ENCODE measurements at regions not wholly inside any gene's neighbourhood (a gene's known extent, or its start where the extent isn't known, plus 50 kb on each side); places are given as distances from the start of the nearest gene placed in this dataset.

DNA sequence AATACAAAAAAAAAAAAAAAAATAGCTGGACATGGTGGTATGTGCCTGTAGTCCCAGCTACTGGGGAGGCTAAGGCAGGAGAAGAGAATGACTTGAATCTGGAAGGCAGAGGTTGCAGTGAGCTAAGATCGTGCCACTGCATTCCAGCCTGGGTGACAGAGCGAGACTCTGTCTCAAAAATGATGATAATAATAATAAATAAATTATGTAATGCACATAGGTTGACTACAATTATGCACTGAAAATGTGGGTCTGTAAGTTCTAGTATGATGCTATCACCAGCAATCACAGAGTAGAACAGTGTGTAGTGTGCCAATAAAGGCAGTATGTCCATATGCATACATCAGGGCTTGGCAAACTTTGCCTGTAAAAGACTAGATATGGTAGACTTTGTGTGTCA lies 55.6 kb upstream of the MYCN start (continued):
- TF ChIP-seq HOXA7 (CRISPR knock-in tag; IDR thresholded peaks at IDR 0.05; ENCODE audit: borderline replicate concordance) = no peak
- TF ChIP-seq, protein P1, sequence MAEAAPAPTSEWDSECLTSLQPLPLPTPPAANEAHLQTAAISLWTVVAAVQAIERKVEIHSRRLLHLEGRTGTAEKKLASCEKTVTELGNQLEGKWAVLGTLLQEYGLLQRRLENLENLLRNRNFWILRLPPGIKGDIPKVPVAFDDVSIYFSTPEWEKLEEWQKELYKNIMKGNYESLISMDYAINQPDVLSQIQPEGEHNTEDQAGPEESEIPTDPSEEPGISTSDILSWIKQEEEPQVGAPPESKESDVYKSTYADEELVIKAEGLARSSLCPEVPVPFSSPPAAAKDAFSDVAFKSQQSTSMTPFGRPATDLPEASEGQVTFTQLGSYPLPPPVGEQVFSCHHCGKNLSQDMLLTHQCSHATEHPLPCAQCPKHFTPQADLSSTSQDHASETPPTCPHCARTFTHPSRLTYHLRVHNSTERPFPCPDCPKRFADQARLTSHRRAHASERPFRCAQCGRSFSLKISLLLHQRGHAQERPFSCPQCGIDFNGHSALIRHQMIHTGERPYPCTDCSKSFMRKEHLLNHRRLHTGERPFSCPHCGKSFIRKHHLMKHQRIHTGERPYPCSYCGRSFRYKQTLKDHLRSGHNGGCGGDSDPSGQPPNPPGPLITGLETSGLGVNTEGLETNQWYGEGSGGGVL (tag by site-specific recombination; IDR thresholded peaks at IDR 0.05) = no peak
- TF ChIP-seq ZNF10 (tag by site-specific recombination; IDR thresholded peaks at IDR 0.05) = no peak
- no peak for TF ChIP-seq ZNF654 (tag by site-specific recombination; IDR thresholded peaks at IDR 0.05; ENCODE audit: low read depth)
- TF ChIP-seq KLF9 (tag by site-specific recombination; IDR thresholded peaks at IDR 0.05; ENCODE audit: low read depth) = no peak

DNA sequence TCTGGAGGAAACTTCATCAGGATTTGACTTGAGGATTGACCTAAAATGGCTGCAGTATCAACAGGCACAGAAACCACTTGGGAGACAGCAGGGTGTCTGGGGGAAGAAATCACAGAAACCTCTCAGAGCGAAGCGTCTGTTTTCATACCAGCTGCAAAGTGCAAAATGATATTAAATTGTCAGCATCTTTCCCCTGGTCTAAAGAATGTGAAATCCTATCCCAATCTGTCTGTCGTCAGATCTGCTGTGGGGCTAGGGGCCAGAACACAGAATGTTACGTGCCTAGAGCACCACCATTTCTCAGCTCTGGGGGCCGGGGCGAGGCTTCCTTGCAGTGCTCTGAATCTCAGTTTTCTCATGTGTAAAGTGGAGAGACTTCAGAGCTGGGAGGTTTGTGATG lies 54.1 kb upstream of the MYCN start:
- CTCF ChIA-PET = no interaction called here

GRCh38 chr2:15889442-15890123 lies 50.8 kb upstream of the MYCN start:
- POLR2A ChIA-PET = no interaction called here
- no peaks in the 10 kb centered on the region for H3K9me3 ChIP-seq (ENCODE audit: control insufficient read depth, insufficient read depth, low read depth, low read length)
- no peak overlapping the region for H3K4me3 ChIP-seq (ENCODE audit: low read depth, low read length)
- CTCF ChIA-PET = interaction anchor here (0.6 kb wide), 2 partner anchors 31 to 59 kb away, joined by 3 read pairs; no protein-coding TSS in a partner anchor
- TF ChIP-seq YY1 (tag by site-specific recombination; IDR thresholded peaks at IDR 0.05) = no peak
- TF ChIP-seq ZNF610 (tag by site-specific recombination; IDR thresholded peaks at IDR 0.05; ENCODE audit: borderline replicate concordance) = no peak
- no peak overlapping the region for H3K27ac ChIP-seq (ENCODE audit: extremely low read depth, low read depth, low read length)
- H3K36me3 ChIP-seq (ENCODE audit: control insufficient read depth in 2 of 2, insufficient read depth in 1 of 2, low read length in 2 of 2) = no peaks in the 10 kb centered on the region
- no peaks in the 10 kb centered on the region for H3K4me1 ChIP-seq (ENCODE audit: control insufficient read depth, insufficient read depth, low read length)

More for the DNA sequence above, 54.1 kb upstream of the MYCN start:
- POLR2A ChIA-PET = no interaction called here
- TF ChIP-seq ZNF658 (tag by site-specific recombination; IDR thresholded peaks at IDR 0.05) (no peak), ZNF133 (tag by site-specific recombination; IDR thresholded peaks at IDR 0.05) (no peak), ZNF677 (tag by site-specific recombination; IDR thresholded peaks at IDR 0.05) (no peak), ZNF16 (tag by site-specific recombination; IDR thresholded peaks at IDR 0.05; ENCODE audit: low read depth) (no peak), ZBTB44 (tag by site-specific recombination; IDR thresholded peaks at IDR 0.05) (no peak), ZNF121 (tag by site-specific recombination; IDR thresholded peaks at IDR 0.05) (no peak), HOXA7 (CRISPR knock-in tag; IDR thresholded peaks at IDR 0.05; ENCODE audit: borderline replicate concordance) (no peak), ZNF792 (tag by site-specific recombination; IDR thresholded peaks at IDR 0.05) (no peak), ZNF155 (tag by site-specific recombination; IDR thresholded peaks at IDR 0.05) (no peak), ZNF529 (tag by site-specific recombination; IDR thresholded peaks at IDR 0.05; ENCODE audit: insufficient replicate concordance) (no peak)
- TF ChIP-seq, protein P2, sequence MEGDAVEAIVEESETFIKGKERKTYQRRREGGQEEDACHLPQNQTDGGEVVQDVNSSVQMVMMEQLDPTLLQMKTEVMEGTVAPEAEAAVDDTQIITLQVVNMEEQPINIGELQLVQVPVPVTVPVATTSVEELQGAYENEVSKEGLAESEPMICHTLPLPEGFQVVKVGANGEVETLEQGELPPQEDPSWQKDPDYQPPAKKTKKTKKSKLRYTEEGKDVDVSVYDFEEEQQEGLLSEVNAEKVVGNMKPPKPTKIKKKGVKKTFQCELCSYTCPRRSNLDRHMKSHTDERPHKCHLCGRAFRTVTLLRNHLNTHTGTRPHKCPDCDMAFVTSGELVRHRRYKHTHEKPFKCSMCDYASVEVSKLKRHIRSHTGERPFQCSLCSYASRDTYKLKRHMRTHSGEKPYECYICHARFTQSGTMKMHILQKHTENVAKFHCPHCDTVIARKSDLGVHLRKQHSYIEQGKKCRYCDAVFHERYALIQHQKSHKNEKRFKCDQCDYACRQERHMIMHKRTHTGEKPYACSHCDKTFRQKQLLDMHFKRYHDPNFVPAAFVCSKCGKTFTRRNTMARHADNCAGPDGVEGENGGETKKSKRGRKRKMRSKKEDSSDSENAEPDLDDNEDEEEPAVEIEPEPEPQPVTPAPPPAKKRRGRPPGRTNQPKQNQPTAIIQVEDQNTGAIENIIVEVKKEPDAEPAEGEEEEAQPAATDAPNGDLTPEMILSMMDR (tag by site-specific recombination; IDR thresholded peaks at IDR 0.05) = no peak
- Histone ChIP-seq H3K4me1 (ENCODE audit: control insufficient read depth, insufficient read depth, low read length) (no peaks in the 10 kb centered on the region), H3K27ac (ENCODE audit: extremely low read depth, low read depth, low read length) (no peak overlapping the region), H3K4me3 (ENCODE audit: low read depth, low read length) (no peak overlapping the region), H3K36me3 (ENCODE audit: control insufficient read depth in 2 of 2, insufficient read depth in 1 of 2, low read length in 2 of 2) (no peaks in the 10 kb centered on the region), H3K9me3 (ENCODE audit: control insufficient read depth, insufficient read depth, low read depth, low read length) (no peaks in the 10 kb centered on the region)
